ENCODE measurements at regions not wholly inside any gene's neighbourhood (a gene's known extent, or its start where the extent isn't known, plus 50 kb on each side); places are given as distances from the start of the nearest gene placed in this dataset.

DNA sequence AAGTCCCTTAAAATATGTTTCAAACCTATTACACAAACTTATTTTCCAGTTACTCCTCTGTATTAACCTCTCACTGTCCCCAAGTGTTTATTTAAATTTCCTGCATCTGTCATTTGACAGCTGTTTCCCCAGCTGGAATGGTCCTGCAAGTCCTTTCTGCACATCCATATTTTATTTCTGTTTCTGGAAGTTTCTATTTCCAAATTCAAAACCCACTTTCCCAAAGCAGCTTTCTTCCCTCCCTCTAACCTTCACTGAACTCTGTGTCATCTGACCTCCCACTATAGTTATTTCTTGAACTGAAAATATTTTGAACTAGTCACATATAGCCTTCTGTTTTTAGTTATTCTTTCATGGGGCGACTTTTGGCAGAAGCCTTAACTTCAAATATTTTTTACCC lies 459.4 kb upstream of the MC4R start:
- Histone ChIP-seq H3K27me3 (replicated peaks in 1 of 4; ENCODE audit: control insufficient read depth in 3 of 4, extremely low read depth in 1 of 4, insufficient read depth in 3 of 4, low read length in 3 of 4) (no peaks in the 10 kb centered on the region), H3K9me3 (ENCODE audit: insufficient read depth in 2 of 2, low read depth in 1 of 2, low read length in 1 of 2) (no peaks in the 10 kb centered on the region), H2AFZ (ENCODE audit: low read length) (no peak overlapping the region), H4K5ac (ENCODE audit: insufficient read length, low read depth, low read length) (no peak overlapping the region), H3K4me1 (replicated peaks in 1 of 4; ENCODE audit: control insufficient read depth in 3 of 4, insufficient read depth in 4 of 4, low read length in 3 of 4) (no peaks in the 10 kb centered on the region), H3K14ac (ENCODE audit: insufficient read length) (no peak overlapping the region), H3K79me2 (ENCODE audit: control insufficient read depth in 1 of 2, insufficient read depth in 2 of 2, low read length in 2 of 2) (no peaks in the 10 kb centered on the region), H3K27ac (ENCODE audit: low read depth, low read length) (no peak overlapping the region), H3K9ac (replicated peaks in 1 of 4; ENCODE audit: extremely low read depth in 1 of 4, low read depth in 3 of 4, low read length in 3 of 4) (no peak overlapping the region), H4K8ac (ENCODE audit: extremely low read depth, insufficient read depth, low read length) (no peak overlapping the region), H3K4me3 (ENCODE audit: extremely low read depth in 1 of 4, insufficient read depth in 2 of 4, low read depth in 3 of 4, low read length in 4 of 4) (no peak overlapping the region), H3K18ac (ENCODE audit: extremely low read depth, low read length) (no peak overlapping the region), H4K20me1 (replicated peaks in 1 of 2; ENCODE audit: control insufficient read depth in 1 of 2, insufficient read depth in 2 of 2, low read length in 2 of 2) (no peaks in the 10 kb centered on the region), H2AK5ac (ENCODE audit: low read depth, low read length) (no peak overlapping the region), H4K91ac (replicated peaks; ENCODE audit: insufficient read length, low read length) (no peak overlapping the region), H2BK120ac (replicated peaks; ENCODE audit: low read depth, low read length) (no peak overlapping the region), H2BK20ac (ENCODE audit: low read length) (no peak overlapping the region), H2BK12ac (ENCODE audit: low read depth, low read length) (no peak overlapping the region), H2BK5ac (ENCODE audit: low read depth, low read length) (no peak overlapping the region), H3K4ac (replicated peaks; ENCODE audit: insufficient read length, low read depth, low read length) (no peak overlapping the region), H3K79me1 (ENCODE audit: low read depth, low read length) (no peaks in the 10 kb centered on the region), H3K36me3 (ENCODE audit: control insufficient read depth in 2 of 4, insufficient read depth in 4 of 4, low read length in 3 of 4) (no peaks in the 10 kb centered on the region), H3K23me2 (ENCODE audit: low read depth, low read length) (no peaks in the 10 kb centered on the region), H3K56ac (replicated peaks; ENCODE audit: insufficient read length, low read depth, low read length) (no peak overlapping the region), H3K4me2 (ENCODE audit: insufficient read depth in 1 of 2, low read depth in 2 of 2, low read length in 2 of 2) (no peak overlapping the region), H3K23ac (ENCODE audit: insufficient read length) (no peak overlapping the region), H2BK15ac (ENCODE audit: low read length) (no peak overlapping the region)
- CTCF ChIA-PET (ENCODE audit: partially characterized antibody) = no interaction called here
- DNase-seq (ENCODE audit: low read depth in 1 of 2, low spot score in 2 of 2) (no peak), FAIRE-seq (no peak)
- POLR2A ChIA-PET (ENCODE audit: partially characterized antibody) = no interaction called here
- TF ChIP-seq KDM4A (IDR thresholded peaks at IDR 0.05; ENCODE audit: low read depth, low read length, severe bottlenecking) (no peak), TAF1 (IDR thresholded peaks at IDR 0.05; ENCODE audit: low read depth, low read length) (no peak)
- TF ChIP-seq, protein P1, sequence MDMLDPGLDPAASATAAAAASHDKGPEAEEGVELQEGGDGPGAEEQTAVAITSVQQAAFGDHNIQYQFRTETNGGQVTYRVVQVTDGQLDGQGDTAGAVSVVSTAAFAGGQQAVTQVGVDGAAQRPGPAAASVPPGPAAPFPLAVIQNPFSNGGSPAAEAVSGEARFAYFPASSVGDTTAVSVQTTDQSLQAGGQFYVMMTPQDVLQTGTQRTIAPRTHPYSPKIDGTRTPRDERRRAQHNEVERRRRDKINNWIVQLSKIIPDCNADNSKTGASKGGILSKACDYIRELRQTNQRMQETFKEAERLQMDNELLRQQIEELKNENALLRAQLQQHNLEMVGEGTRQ (IDR thresholded peaks at IDR 0.05; ENCODE audit: low read length) = no peak
- WGBS, 2 experiments (ENCODE audit: extremely low coverage in 1 of 2, insufficient coverage in 1 of 2, insufficient read length in 1 of 2, insufficient replicate concordance in 2 of 2, low coverage in 1 of 2, low lambda C conversion rate in 2 of 2, missing lambda C conversion rate in 1 of 2) = 100% methylated on average over 1 of the region's 1 CpG; no CpG with 5 or more reads in 1 of the 2 experiments

Data from H1 (cell line).